GM12891 (cell line): ENCODE measurements at regions not wholly inside any gene's neighbourhood (a gene's known extent, or its start where the extent isn't known, plus 50 kb on each side); places are given as distances from the start of the nearest gene placed in this dataset.

Source experiments
- DNase-seq: peaks from one replicate; pipeline ENCODE4 v3.0.0; 2011; ENCODE audit warnings: low spot score; ENCODE audit not compliant: insufficient read length
- FAIRE-seq: peaks from 2 replicates; lab custom pipeline; 2011; peaks lifted over from hg19 to GRCh38; lab: Jason Lieb, UNC
- PAX5 ChIP-seq: IDR thresholded peaks from 2 replicates; pipeline ENCODE4 v1.6.1; 2011; ENCODE audit warnings: low read length, moderate library complexity, mild to moderate bottlenecking; ENCODE audit not compliant: insufficient read depth, severe bottlenecking
- POLR2A ChIP-seq: IDR thresholded peaks from 2 replicates; pipeline ENCODE4 v1.6.1; 2011; ENCODE audit warnings: low read depth, low read length, control low read depth
- POLR2AphosphoS5 ChIP-seq: IDR thresholded peaks from 2 replicates; pipeline ENCODE4 v1.6.1; 2011; ENCODE audit warnings: low read depth, low read length, control low read depth
- POU2F2 ChIP-seq: IDR thresholded peaks from 2 replicates; pipeline ENCODE4 v1.6.1; 2011; ENCODE audit warnings: low read depth, mild to moderate bottlenecking, control low read depth, low read length, moderate library complexity
- SPI1 ChIP-seq: IDR thresholded peaks from 2 replicates; pipeline ENCODE4 v1.6.1; 2011; ENCODE audit warnings: low read depth, low read length, control low read depth
- TAF1 ChIP-seq: IDR thresholded peaks from 2 replicates; pipeline ENCODE4 v1.6.1; 2011; ENCODE audit warnings: low read depth, low read length, control low read depth

GRCh38 chr13:88154001-88154400, 482.8 kb downstream of the SLITRK5 start:
- DNase-seq = no peak
- TF ChIP-seq PAX5 = no peak
- TF ChIP-seq TAF1 = no peak
- no peak for TF ChIP-seq SPI1
- no peak for TF ChIP-seq POU2F2
- no peak for TF ChIP-seq POLR2AphosphoS5
- FAIRE-seq = no peak

GRCh38 chr13:88162076-88162702, 491.0 kb downstream of the SLITRK5 start:
- FAIRE-seq (no peak), DNase-seq (no peak)
- no peak for TF ChIP-seq SPI1
- no peak for TF ChIP-seq POU2F2
- no peak for TF ChIP-seq POLR2AphosphoS5
- TF ChIP-seq POLR2A = no peak
- TF ChIP-seq TAF1 = no peak
- no peak for TF ChIP-seq PAX5

- no peak for TF ChIP-seq PAX5
- no peak for TF ChIP-seq POLR2A
- TF ChIP-seq TAF1 = no peak
- TF ChIP-seq SPI1 = no peak
- no peak for TF ChIP-seq POU2F2
- TF ChIP-seq POLR2AphosphoS5 = no peak
- FAIRE-seq = no peak
- no peak for DNase-seq
Observed at GRCh38 chr13:88176231-88176630, 505.1 kb downstream of the SLITRK5 start.

GRCh38 chr13:88183440-88183839, 512.3 kb downstream of the SLITRK5 start:
- DNase-seq (no peak), FAIRE-seq (no peak)
- no peak for TF ChIP-seq POLR2A
- no peak for TF ChIP-seq SPI1
- no peak for TF ChIP-seq TAF1
- no peak for TF ChIP-seq PAX5

- no peak for DNase-seq
- TF ChIP-seq POLR2A (no peak), PAX5 (no peak), SPI1 (no peak), POLR2AphosphoS5 (no peak), TAF1 (no peak), POU2F2 (no peak)
Observed at GRCh38 chr13:88188986-88189385, 517.8 kb downstream of the SLITRK5 start.

GRCh38 chr13:88189728-88190127, 518.6 kb downstream of the SLITRK5 start:
- no peak for FAIRE-seq
- DNase-seq = no peak
- no peak for TF ChIP-seq PAX5
- TF ChIP-seq TAF1 = no peak
- TF ChIP-seq POU2F2 = no peak
- no peak for TF ChIP-seq POLR2A
- TF ChIP-seq POLR2AphosphoS5 = no peak
- TF ChIP-seq SPI1 = no peak

More at GRCh38 chr13:88188986-88189385, 517.8 kb downstream of the SLITRK5 start:
- FAIRE-seq = no peak

- FAIRE-seq = no peak
Observed at GRCh38 chr13:88196106-88196505, 524.9 kb downstream of the SLITRK5 start.

GRCh38 chr13:88217372-88217771, 546.2 kb downstream of the SLITRK5 start:
- FAIRE-seq (no peak), DNase-seq (no peak)
- no peak for TF ChIP-seq SPI1
- TF ChIP-seq POLR2AphosphoS5 = no peak
- no peak for TF ChIP-seq POU2F2
- no peak for TF ChIP-seq POLR2A
- no peak for TF ChIP-seq TAF1
- no peak for TF ChIP-seq PAX5

More at GRCh38 chr13:88196106-88196505, 524.9 kb downstream of the SLITRK5 start:
- TF ChIP-seq TAF1 = no peak
- TF ChIP-seq SPI1 = no peak
- TF ChIP-seq POLR2A = no peak
- no peak for TF ChIP-seq POLR2AphosphoS5
- no peak for TF ChIP-seq PAX5
- TF ChIP-seq POU2F2 = no peak
- DNase-seq = no peak

- FAIRE-seq (no peak), DNase-seq (no peak)
- TF ChIP-seq TAF1 = no peak
- TF ChIP-seq SPI1 = no peak
- no peak for TF ChIP-seq POU2F2
- no peak for TF ChIP-seq POLR2AphosphoS5
- no peak for TF ChIP-seq PAX5
- TF ChIP-seq POLR2A = no peak
Observed at GRCh38 chr13:88217883-88218282, 546.7 kb downstream of the SLITRK5 start.

- FAIRE-seq = no peak
- no peak for DNase-seq
- TF ChIP-seq PAX5 (no peak), POU2F2 (no peak), POLR2A (no peak), POLR2AphosphoS5 (no peak), TAF1 (no peak), SPI1 (no peak)
Observed at GRCh38 chr13:88223958-88224357, 552.8 kb downstream of the SLITRK5 start.
